PC-3 (cell line): ENCODE measurements at regions not wholly inside any gene's neighbourhood (a gene's known extent, or its start where the extent isn't known, plus 50 kb on each side); places are given as distances from the start of the nearest gene placed in this dataset.

Experiments
- CTCF ChIP-seq: fragments of 300-600 bp; sonication (generic); conservative IDR thresholded peaks from 2 replicates; pipeline ENCODE4 v1.5.1; 2017; ENCODE audit warnings: antibody characterized with exemption, low read depth, mild to moderate bottlenecking, low read length
- EZH2 ChIP-seq: fragments of 300-600 bp; sonication (generic); IDR thresholded peaks from one replicate; pipeline ENCODE4 v1.6.1; 2017; ENCODE audit warnings: antibody characterized with exemption, mild to moderate bottlenecking, low read length; ENCODE audit not compliant: unreplicated experiment
- EZH2phosphoT487 ChIP-seq: fragments of 300-600 bp; sonication (generic); IDR thresholded peaks from 2 replicates; pipeline ENCODE4 v1.6.1; 2018; ENCODE audit warnings: mild to moderate bottlenecking, antibody characterized with exemption, low read length, borderline replicate concordance

GRCh38 chr2:12318427-12319057 is 398.2 kb upstream of the TRIB2 start:
- TF ChIP-seq CTCF: no peak
- no peak for TF ChIP-seq EZH2
- no peak for TF ChIP-seq EZH2phosphoT487
